ENCODE measurements at regions not wholly inside any gene's neighbourhood (a gene's known extent, or its start where the extent isn't known, plus 50 kb on each side); places are given as distances from the start of the nearest gene placed in this dataset.

DNA sequence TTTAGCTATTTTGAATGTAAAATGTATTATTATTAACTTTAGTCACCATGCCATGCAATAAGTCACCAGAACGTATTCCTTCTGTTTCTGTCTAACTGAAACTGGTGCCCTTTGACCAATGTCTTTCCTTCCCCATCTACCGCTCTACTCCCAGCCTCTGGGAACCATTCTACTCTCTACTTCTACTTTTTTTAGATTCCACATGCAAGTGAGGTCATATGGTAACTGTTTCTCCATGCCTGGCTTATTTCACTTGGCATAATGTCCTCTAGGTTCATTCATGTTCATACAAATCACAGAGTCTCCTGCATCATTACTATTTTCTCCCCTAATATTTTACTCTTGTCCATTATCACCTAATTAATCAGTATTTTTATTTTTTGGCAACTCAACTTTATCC is 160.1 kb downstream of the TMX1 start:
- DNase-seq = no peak

DNA sequence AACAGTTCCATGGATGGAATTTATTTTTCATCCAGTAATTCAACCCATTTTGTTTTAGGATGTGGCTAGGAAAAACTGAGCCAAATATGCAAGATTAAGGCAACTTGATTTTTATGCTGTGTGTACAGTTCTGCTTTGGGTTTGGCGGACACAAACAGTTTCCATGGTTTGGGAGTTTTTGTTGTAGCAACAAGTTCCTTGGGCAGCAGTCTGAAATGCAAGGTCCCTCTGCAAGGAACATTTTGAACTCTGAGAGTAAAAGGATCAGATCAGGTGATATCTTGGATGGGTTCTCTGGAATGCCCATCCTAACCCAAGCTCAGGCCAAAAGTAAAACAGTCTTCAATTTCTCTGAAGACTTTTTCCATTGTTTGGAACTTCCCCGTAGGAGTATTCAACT is 161.2 kb downstream of the TMX1 start:
- no peak for DNase-seq

DNA sequence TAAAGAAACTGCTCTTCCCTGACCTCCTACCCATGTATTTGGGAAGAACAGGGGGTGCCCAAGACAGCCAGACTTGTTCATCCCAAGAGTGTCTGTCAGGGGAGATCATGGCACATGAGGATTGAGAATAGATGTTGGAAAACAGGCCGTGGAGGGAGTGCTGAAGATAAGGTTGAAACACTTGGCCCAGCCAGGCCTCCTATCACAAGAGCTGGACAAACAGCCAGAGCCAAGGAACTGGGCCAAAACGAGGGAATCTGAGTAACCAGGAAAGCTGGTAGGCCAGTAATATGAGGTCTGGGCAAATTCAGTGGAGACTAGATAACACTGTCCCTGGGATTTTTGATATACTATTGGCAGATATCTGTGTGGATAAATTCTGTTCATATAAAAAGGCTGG is 161.7 kb downstream of the TMX1 start:
- no peak for DNase-seq

DNA sequence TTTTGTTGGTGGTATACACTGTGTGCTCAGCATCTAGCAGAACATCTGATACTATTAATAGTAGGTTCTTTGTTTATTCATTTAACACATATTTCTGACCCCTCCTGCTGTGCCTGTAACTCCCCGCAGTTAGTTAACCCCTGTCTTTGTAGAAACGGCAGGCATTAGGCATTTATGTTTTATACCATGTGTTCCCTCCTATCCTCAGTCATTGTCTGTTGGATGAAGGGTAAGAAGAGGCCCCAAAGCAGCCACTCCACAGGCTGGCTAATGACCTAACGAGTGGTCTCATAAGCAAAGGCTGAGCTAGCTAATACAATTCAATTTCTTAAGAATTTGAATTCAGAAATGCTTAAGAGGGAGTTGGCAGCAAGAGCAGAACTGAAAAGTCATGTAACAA is 170.8 kb downstream of the TMX1 start:
- DNase-seq = no peak

DNA sequence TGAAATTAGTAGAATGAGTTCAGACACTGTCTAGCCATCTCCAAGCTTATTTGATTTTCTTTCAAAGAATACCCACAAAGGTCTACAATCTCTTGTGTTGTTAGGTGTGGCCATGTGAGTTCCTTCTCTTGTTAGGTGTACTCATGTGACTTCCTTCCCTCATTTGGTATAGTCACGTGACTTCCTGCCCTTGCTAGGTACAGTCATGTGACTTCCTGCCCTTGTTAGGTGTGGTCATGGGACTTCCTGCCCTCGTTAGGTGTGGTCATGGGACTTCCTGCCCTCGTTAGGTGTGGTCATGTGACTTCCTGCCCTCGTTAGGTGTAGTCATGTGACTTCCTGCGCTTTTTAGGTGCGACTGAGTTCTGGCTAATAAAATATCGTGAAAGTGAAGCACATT is 179.6 kb downstream of the TMX1 start:
- peak; percentile 12 for DNase-seq

DNA sequence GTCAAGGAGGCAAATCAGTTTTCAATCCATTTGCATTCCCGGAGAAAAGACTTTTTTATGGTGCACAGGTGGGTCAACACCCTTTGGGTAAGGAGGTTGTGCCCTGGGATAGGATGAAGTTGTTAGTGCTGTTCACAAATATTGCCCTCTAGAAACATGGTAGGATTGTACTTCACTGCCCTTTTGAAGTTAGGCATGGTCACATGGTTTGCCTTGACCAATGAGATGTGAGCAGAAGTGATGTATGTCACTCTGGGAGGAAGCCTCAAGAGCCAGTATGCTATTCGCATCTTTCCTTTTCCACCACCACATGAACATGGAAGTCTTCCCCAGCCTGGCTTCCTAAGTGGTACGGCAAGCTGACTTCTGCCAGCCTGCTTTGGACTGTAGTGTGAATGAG is 182.7 kb downstream of the TMX1 start:
- DNase-seq = no peak

DNA sequence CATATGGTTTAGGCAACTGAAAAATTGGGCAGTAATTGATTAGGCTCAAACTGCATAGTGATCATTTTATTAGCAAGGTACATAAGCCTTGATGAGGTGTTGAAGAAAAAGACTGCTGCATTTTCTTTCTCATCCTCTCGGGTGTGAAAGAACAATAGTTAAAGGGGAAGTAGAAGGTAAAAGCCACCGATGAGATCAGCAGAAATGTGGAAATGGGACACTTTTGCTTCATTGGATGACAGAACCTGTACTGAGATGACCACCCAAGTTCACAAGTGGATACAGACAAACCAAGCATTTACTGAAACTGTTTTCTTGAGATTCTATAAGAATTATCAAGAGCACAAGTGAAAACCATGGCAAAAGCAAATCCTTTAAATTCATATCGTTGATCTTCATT is 184.0 kb downstream of the TMX1 start:
- no peak for DNase-seq

DNA sequence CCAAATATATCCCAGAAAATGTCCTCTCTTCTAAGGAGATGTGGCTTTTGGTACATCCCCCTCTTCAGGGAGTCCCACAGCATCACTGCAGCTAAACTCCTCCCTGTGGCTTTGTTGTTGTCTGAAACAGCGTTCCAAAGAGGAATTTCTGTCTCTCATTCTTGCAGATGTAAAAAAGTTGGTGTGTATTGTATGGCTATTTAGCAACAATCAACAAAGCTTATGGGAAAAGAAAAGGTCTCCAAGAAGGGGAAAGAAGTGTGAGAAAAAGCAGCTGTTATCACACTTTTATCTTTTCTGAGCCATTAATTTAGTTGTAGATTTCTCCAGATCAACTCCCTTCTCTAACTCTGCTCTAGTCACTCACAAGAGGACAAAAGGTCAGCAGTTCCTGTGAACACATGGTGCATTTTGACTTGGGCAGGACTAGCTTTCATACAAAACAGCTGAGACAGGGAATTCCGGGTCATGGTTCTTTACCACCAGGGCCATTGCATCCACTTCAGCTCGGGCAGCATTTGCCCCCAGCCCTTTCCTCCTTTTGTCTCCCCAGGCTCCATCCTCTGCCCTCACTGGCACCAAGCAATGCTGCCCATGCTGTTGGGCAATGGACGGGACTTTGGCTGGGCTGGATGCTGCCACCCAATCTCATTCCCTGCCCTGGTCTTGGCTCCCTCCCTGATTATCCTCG is 184.7 kb downstream of the TMX1 start:
- DNase-seq = no peak

DNA sequence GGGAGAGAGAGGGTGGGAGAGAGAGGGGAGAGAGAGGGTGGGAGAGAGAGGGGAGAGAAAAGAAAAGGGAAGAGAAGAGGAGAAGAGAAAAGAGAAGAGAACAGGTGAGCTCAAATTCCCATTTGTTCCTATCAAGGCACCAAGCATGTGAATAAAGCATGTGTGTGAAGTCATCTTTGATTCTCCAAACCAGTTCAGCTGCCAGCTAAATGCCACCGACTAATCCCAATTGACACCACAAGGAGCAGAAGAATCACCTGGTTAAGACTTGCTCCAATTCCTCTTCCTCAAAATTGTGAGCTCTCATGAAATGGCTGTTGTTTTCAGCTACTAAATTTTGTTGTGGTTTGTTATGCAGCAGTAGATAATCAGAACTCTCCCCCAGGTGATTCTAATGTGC is 188.9 kb downstream of the TMX1 start:
- DNase-seq = no peak

DNA sequence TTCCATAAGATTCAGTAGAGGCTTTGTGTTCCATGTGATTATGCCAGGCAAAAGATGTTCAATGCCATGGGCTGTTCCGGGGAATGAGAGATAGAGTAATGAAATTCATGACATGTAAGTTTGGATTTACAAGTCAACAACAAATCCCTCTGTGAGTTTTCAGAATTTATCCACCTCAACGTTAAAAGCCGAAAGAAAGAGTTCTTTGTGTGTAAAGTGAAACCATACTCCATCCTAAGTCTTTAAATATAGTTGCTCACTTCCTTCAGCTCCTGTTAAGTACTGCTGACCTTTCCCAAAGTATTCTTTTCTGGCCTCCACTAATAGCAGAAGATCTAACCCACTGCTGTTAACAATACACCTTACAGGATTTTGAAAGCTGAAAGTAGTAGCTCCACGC is 190.0 kb downstream of the TMX1 start:
- no peak for DNase-seq

DNA sequence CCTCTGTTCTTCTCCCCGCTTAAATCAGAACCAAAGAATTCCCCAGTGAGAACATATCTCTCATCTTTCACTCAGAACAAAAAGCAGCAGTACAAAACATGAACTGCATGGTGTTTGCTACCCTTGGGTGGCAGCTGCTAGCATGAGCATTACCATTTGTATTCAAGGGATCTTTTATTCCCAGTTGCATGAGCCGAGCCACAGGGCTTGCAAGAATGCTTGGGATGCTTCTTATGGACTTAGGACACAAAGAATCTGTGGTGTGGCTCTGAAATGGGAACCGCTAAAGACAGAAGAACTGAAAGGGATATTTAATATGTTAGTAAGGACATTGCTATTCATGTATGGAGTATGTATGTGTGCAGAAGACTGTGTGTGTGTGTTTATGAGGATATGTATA is 190.6 kb downstream of the TMX1 start:
- no peak for DNase-seq

DNA sequence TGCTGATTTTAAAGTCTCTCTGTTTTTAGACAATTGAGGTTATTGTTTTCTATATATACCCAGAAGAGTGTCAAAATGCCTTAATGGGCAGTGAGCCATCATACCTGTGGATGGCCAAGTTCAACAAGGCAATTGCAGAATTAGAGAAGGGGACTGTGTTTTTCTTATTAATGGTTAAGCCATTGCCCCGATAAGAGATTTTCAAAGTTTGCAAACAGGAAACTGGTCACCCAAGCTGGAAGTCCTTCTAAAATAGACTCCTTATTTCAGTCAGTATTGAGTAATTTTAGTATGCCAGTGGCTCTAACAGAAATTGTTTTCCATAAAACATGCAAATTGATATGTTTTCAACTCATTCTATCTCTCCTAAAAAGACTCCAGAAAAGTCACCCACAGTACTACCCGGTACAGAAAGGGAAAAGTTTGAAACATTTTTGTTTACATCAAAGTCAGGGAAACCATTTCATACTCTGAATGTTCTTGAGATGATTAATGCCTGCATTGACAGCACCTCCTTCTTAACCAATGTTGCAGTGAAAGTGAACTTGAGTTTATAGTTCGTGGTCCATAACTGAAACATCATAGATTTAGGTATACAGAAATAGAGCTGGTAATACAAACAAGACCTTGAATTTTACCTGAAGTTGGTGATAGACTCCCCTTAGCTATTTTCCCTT is 191.1 kb downstream of the TMX1 start:
- no peak for DNase-seq

DNA sequence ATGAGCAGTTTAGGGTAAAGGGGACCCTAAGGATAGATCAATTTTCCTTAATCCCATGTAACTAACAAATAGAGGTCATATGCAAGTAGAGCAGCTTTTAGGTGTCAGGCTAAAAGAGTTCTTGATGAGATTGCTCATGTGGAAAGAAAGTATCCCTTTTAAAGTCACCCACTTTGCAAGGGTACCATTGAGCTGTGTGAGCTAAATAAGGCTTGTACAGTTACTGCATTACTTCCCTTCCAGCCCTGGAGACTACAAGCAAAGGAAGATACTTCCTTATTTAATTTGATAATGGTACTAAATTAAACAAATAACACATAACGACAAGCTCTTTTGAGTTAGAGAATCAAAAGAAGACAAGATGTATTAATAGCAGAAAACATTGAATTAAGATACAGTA is 191.7 kb downstream of the TMX1 start:
- DNase-seq = no peak

DNA sequence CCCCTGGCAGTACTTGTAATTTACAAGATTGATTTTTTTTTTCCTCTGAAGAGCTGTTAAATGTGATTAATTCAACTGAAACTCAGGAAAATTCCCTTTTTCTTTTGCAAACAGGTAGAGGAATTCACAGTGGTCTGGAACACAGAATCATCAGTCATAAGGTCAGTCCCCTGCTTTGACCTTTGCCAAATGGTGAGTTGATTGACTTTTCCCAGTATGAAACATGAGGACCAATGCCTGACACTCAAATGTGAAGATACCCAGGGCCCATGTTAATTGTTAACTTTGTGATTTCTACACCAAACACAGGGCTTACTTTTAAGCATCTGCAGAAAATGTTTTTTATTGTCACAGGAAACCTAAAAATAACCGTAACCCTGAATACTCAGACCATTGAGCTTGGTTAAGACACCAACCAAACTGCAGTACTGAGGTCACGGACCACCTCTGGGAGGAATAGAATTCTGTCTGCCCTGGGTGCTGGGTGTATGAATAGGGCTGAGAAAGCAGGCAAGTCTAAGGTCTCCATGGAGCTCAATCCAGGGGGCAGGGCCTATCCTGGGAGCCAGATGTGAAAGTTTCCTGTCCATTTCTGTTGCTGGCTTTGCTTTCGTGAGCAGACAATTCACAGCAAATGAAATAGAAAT is 192.4 kb downstream of the TMX1 start:
- DNase-seq = no peak

DNA sequence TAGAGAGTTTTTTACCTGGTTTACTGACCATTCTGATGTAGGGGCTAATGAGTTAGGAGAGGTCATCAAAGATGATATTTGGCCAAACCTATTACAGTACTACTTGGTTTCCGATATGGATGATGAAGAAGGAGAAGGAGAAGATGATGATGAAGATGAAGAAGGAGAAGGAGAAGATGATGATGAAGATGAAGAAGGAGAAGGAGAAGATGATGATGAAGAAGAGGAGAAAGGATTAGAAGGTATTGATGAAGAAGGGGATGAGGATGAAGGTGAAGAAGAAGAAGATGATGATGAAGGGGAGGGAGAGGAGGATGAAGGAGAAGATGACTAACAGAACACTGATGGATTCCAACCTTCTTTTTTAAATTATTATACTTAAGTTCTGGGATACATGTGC is 196.6 kb downstream of the TMX1 start:
- DNase-seq = no peak

DNA sequence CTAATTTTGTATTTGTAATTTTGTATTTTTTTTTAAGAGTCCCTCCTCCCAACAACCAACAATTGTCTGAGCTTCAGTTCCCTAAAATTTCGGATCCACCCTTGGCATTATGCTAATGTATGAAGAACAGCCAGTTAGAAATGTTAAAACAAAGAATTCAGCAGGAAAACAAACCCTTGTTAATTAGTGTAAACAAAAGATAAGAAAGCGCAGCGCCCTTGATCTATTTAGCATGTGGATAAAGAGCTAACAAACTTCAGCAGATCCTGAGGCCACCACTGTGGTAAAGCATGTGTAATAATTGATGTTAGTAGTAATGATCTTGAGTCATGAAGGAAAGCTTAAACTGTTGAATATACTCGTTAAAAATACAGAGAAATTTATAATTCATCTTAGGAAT is 199.8 kb downstream of the TMX1 start:
- DNase-seq = no peak

DNA sequence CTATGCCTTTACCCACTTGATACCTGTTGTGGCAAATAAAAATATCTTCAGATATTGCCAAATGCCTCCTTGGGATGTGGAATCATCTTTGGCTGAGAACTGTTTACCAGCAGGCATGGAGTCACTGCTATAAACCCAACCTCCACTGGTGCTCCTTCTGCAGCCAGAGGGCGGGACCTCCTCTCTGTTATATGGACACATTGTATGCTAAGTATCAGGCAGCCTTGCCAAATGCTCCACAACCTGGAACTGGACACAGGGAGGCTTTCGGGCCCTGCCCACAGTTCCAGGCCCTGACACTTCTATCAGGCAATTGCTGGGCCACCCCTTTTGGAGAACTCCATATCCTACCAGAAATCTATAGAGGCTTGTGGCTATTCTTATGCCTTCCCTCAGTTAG is 201.0 kb downstream of the TMX1 start:
- DNase-seq = no peak

DNA sequence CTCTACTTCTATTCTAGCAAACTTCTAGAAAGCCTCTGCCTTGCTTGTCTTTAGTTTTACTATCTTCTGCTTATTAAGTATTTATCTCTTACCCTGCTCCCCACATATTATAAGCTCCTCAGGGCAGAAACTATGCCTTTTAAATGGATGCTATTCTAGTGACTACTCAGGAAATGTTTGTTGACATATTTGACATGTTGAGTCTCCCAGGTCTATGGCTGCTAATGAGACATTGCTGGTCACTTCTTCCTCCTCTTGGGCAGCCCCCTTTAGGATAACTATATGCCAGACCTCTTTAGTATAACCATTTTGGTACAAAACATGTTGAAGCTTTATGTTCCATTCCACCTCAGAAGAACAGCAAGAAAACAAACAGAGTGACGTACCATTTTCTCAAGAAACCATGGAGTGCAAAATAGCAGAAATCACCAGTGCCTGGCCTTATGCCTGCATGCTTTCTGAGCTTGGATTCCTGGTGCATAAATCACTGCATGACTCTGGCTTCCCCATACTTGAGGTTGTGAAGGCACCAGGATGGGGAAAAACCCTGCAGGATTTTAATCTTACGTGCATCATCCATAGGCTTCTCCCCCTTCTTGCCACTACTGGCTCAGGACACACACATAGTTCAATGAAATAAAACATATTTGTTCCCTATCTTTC is 202.6 kb downstream of the TMX1 start:
- DNase-seq = no peak

DNA sequence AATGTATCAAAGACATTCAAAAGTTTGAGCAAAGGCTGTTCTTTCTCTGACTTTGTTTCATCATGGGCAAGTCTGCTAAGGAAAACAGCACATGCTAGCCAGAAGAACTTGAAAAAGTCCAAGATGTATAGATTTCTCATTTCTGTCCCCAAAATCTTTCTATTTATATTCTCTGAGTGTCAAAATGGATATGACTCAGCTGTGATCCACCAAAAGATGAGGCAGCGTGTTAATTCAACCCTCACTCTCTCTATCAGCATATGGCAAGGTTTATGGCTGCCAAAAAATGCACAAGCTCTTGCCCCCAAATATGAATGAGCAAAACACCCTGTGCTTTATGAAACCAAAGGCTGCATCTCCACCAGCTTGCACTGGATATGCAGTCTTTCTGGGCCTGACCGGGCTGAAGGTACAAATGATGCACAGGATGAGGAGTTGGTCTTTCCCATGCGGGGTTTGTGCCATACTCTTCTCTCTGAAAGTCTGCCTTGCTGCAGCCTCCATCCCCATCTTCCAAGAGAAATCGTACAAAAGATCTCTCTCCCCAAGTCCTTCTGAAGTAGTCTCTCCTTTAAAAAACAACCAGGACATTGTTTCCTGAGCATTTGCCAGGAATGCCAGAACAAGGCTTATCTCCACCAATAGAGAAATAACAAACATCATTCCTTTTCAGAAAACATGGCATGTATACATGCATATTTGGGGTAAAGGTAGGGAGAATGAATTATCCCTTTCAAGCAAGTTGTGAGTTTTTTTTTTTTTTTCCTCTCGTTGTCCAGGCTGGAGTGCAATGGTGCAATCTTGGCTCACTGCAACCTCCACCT is 203.4 kb downstream of the TMX1 start:
- no peak for DNase-seq

DNA sequence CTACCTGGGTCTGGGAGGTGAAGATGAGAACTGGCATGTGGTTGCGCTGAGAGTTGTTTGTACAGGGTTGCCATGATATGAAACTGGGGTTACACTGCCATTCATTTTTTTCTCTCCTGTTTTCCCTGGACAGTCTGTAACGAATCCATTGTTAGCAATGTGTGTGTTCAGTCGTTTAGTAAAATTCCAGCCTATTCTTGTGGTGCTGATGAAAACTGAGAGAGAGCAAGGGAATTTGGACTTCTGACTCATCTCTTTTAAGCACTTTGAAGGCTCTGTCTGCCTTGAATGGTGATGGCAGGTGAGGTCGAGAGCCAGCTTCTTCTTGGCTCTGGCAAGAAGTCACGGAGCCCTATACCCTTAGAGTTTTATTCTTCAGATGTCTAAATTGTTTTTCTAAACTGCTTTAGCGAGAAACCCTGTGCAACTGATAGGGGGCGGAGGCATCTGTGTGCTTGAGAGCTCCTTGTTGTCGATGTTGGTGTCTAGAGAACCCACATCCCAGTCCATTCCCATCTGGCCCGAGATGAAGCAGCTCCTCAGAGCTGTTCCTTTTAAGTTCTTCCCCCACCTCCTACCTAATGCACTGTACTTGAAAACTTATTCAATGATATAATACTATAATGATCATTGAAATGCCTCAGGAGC is 204.4 kb downstream of the TMX1 start:
- no peak for DNase-seq

DNA sequence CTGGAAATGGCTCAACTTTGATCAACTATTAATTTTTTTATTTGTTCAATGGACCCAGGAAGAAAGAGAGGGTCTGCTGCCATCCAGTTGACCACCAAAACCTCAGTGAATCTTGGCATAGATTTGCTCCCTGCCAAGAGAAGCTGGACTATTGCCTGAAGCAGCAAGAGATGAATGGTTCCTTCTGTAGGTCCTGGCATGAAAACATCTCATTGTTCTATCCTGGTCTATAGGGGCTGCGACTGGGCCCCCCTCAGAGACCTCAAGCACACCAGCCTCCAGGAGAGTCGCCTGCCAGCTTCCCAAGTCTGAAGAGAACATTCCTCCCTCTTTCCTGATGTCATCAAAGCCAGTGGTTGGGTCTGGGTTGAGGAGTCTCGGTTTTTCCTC is 204.9 kb downstream of the TMX1 start:
- no peak for DNase-seq

DNA sequence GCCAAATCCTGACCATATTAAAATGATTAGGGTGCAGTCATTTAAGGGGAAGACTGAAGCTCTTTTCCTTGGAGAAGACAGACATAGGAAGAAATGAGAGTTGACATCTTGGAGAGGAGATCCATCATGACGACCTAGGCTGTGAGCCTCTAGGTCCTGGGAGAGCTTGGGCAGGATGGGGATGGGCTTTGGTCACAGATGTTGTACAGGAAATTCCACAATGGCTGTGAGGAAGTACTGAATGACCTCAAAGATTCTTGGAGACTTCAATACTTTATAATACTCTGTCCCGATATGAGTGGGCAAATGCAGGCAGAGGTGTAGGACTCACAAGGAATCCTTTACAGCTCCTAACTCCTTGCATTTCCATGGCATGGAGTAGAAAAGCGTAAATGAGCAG is 204.9 kb upstream of the FRMD6 start:
- DNase-seq = no peak

DNA sequence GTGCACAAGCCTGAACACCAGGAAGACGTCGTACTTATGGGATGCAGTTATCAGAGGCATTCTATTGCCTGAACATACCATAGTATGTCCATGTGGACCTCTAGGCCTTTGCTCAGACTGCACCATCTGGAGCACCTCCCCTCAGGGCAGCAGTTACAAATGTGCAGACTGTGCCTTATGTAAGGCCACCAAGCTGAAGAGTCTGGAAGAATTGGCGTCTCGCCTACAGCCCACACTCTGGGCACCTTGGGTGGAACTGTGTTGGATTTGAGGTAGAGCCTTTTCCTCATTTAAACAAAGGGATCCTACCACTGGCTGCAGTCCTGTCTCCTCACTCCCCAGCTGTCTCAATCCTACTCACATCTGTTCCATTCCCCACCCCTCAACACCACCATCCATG is 204.3 kb upstream of the FRMD6 start:
- DNase-seq = no peak

Data from stimulated activated naive CD4-positive, alpha-beta T cell treated with Interleukin-2 at 50 U/mL for 16 hours (primary cell).